Astrocyte (in vitro differentiated cells and primary cell): ENCODE measurements at regions not wholly inside any gene's neighbourhood (a gene's known extent, or its start where the extent isn't known, plus 50 kb on each side); places are given as distances from the start of the nearest gene placed in this dataset.

Experiments used
- EZH2 ChIP-seq: IDR thresholded peaks from 2 replicates; pipeline ENCODE4 v1.6.1; 2012; ENCODE audit warnings: mild to moderate bottlenecking, low read length, inconsistent platforms; ENCODE audit not compliant: insufficient read depth
- TF ChIP-seq, protein P1 (sequence below): IDR thresholded peaks from 2 replicates; pipeline ENCODE4 v1.5.1; 2011; ENCODE audit warnings: low read depth, mild to moderate bottlenecking, inconsistent platforms, low read length, moderate library complexity; ENCODE audit not compliant: insufficient read depth

DNA sequence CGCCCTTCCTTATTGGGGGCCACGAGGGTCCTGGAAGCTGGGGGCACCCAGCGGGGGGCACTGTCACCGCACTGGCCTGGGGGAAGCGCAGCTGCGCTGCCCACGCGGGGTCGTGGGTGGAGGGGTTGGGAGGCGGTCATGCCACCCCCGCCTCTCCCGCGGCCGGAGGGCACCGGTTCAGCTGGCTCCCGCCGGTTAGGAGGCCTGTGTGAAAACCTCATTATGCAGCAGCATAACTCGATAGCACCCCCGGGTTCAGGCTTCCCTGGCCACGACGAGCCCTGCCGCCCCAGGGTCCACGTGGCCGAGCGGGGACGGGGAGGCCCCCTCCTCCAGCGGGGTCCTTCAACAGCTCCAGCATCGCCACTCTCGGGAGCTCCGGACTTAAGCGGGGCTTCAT, 91.2 kb upstream of the ERCC6L2 start:
- no peak for TF ChIP-seq EZH2
- TF ChIP-seq, protein P1, sequence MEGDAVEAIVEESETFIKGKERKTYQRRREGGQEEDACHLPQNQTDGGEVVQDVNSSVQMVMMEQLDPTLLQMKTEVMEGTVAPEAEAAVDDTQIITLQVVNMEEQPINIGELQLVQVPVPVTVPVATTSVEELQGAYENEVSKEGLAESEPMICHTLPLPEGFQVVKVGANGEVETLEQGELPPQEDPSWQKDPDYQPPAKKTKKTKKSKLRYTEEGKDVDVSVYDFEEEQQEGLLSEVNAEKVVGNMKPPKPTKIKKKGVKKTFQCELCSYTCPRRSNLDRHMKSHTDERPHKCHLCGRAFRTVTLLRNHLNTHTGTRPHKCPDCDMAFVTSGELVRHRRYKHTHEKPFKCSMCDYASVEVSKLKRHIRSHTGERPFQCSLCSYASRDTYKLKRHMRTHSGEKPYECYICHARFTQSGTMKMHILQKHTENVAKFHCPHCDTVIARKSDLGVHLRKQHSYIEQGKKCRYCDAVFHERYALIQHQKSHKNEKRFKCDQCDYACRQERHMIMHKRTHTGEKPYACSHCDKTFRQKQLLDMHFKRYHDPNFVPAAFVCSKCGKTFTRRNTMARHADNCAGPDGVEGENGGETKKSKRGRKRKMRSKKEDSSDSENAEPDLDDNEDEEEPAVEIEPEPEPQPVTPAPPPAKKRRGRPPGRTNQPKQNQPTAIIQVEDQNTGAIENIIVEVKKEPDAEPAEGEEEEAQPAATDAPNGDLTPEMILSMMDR = no peak
